ENCODE measurements at regions not wholly inside any gene's neighbourhood (a gene's known extent, or its start where the extent isn't known, plus 50 kb on each side); places are given as distances from the start of the nearest gene placed in this dataset.

DNA sequence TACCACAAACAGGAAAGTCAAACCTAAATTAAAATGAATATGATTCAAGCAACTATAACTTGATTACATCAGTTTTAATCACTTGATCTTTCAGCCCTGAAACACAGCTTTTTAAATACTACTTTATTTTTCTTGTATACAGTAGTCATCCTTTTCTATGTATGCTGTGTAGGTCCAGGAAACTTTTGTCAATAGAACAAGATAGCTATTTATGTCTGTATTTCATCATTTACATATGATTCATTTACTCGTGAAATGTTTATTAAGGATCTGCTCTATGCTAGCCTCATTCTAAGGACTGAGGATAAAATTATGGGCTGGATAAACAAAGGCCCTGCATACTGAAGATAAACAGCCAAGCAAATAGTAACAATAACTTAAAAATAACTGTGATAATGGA, 930.2 kb downstream of the TFAP2A start (continued):
- TF ChIP-seq, protein P1, sequence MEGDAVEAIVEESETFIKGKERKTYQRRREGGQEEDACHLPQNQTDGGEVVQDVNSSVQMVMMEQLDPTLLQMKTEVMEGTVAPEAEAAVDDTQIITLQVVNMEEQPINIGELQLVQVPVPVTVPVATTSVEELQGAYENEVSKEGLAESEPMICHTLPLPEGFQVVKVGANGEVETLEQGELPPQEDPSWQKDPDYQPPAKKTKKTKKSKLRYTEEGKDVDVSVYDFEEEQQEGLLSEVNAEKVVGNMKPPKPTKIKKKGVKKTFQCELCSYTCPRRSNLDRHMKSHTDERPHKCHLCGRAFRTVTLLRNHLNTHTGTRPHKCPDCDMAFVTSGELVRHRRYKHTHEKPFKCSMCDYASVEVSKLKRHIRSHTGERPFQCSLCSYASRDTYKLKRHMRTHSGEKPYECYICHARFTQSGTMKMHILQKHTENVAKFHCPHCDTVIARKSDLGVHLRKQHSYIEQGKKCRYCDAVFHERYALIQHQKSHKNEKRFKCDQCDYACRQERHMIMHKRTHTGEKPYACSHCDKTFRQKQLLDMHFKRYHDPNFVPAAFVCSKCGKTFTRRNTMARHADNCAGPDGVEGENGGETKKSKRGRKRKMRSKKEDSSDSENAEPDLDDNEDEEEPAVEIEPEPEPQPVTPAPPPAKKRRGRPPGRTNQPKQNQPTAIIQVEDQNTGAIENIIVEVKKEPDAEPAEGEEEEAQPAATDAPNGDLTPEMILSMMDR (IDR thresholded peaks at IDR 0.05; ENCODE audit: low read depth, low read length, missing input control), result no peak
- no peak for TF ChIP-seq HNF4A (conservative IDR thresholded peaks at IDR 0.05)

DNA sequence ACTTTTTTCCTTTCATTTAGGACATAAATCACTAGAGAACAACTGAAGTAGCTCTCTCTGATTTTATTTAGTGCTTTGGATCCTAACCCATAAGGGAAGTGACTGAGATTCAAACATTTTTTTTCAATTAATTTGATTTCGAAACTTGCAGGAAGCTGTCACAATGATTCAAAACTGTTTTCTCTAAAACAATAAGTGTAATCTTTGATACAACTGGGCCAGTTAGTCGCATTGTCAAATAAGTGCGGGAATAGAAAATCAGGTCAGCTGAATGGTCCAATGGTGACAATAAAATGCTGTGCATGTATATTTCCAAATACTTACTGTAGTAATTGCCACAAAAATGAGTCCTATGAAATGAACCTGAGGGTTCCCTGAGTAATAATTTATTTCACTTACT, 930.8 kb downstream of the TFAP2A start:
- WGBS, result 76% methylated on average over 3 of the region's 3 CpGs
- H3K27me3 ChIP-seq (ENCODE audit: control insufficient read depth in 4 of 4, insufficient read depth in 4 of 4, low read length in 3 of 4), result peaks cover 0 to 2% (median 0%) of the 10 kb centered on the region in 4 donors
- no peaks in the 10 kb centered on the region for H3K36me3 ChIP-seq (ENCODE audit: control insufficient read depth in 4 of 4, insufficient read depth in 3 of 4, low read depth in 1 of 4, low read length in 3 of 4)

More for the DNA sequence above, 930.8 kb downstream of the TFAP2A start:
- TF ChIP-seq TAF1 (conservative IDR thresholded peaks at IDR 0.05) (no peak), HNF4G (IDR thresholded peaks at IDR 0.05) (no peak), JUND (IDR thresholded peaks at IDR 0.05) (no peak), GABPA (IDR thresholded peaks at IDR 0.05 in 1 of 2, conservative IDR thresholded peaks at IDR 0.05 in 1 of 2) (no peak), FOXA1 (IDR thresholded peaks at IDR 0.05) (no peak), RAD21 (IDR thresholded peaks at IDR 0.05) (no peak), YY1 (IDR thresholded peaks at IDR 0.05) (no peak), NR2F2 (IDR thresholded peaks at IDR 0.05) (no peak), EGR1 (IDR thresholded peaks at IDR 0.05; ENCODE audit: low read depth in 2 of 2) (no peak), SP1 (IDR thresholded peaks at IDR 0.05) (no peak), ATF3 (IDR thresholded peaks at IDR 0.05) (no peak), HNF4A (conservative IDR thresholded peaks at IDR 0.05) (no peak), REST (IDR thresholded peaks at IDR 0.05) (no peak), FOXA2 (IDR thresholded peaks at IDR 0.05) (no peak), RXRA (IDR thresholded peaks at IDR 0.05) (no peak)
- TF ChIP-seq, protein P1 (IDR thresholded peaks at IDR 0.05; ENCODE audit: low read depth, low read length, missing input control), result no peak
- TF ChIP-seq, protein P2, sequence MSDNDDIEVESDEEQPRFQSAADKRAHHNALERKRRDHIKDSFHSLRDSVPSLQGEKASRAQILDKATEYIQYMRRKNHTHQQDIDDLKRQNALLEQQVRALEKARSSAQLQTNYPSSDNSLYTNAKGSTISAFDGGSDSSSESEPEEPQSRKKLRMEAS (IDR thresholded peaks at IDR 0.05), result no peak
- TF ChIP-seq, protein P3, sequence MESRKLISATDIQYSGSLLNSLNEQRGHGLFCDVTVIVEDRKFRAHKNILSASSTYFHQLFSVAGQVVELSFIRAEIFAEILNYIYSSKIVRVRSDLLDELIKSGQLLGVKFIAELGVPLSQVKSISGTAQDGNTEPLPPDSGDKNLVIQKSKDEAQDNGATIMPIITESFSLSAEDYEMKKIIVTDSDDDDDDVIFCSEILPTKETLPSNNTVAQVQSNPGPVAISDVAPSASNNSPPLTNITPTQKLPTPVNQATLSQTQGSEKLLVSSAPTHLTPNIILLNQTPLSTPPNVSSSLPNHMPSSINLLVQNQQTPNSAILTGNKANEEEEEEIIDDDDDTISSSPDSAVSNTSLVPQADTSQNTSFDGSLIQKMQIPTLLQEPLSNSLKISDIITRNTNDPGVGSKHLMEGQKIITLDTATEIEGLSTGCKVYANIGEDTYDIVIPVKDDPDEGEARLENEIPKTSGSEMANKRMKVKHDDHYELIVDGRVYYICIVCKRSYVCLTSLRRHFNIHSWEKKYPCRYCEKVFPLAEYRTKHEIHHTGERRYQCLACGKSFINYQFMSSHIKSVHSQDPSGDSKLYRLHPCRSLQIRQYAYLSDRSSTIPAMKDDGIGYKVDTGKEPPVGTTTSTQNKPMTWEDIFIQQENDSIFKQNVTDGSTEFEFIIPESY (IDR thresholded peaks at IDR 0.05), result no peak
- H3K9ac ChIP-seq (ENCODE audit: low read depth in 1 of 2, low read length in 2 of 2), result no peak overlapping the region
- H3K9me3 ChIP-seq (ENCODE audit: control insufficient read depth in 4 of 4, low read length in 3 of 4), result no peaks in the 10 kb centered on the region
- no peaks in the 10 kb centered on the region for H3K4me1 ChIP-seq (ENCODE audit: control insufficient read depth in 4 of 4, insufficient read depth in 4 of 4, low read length in 3 of 4)
- no peak overlapping the region for H3K27ac ChIP-seq (ENCODE audit: low read depth in 1 of 2, low read length in 2 of 2)
- DNase-seq (ENCODE audit: low spot score), result no peak
- H3K4me3 ChIP-seq (ENCODE audit: low read depth in 1 of 3, low read length in 3 of 3), result no peak overlapping the region

All from liver (tissue), 8 donors.